HepG2 (cell line): ENCODE measurements at regions not wholly inside any gene's neighbourhood (a gene's known extent, or its start where the extent isn't known, plus 50 kb on each side); places are given as distances from the start of the nearest gene placed in this dataset.

Source experiments
- ATAC-seq: fragments of 200-7000 bp; cut with Tn5 transposase; 3 replicates; pipeline ENCODE4 v1.9.1; 2020; ENCODE audit warnings: mild to moderate bottlenecking, moderate library complexity
- BruUV-seq: library from RNA; stranded (reverse); fragments of 400-500 nt; replicated peaks from 2 replicates; lab custom pipeline; 2021; lab: Mats Ljungman, UMichigan
- CTCF ChIA-PET: fragments of 300-600 bp; formaldehyde crosslinking; extraction: SDS; loops from one replicate; lab custom pipeline; 2021; ENCODE audit warnings: low total read pairs, inconsistent platforms, low intra/inter-chr PET ratio; lab: Yijun Ruan, JAX
- POLR2A ChIA-PET: fragments of 350-600 bp; sonication (Branson Sonifier 250); formaldehyde crosslinking; loops from one replicate; lab custom pipeline; 2020; ENCODE audit warnings: antibody characterized with exemption, inconsistent platforms; lab: Yijun Ruan, JAX
- DNase-seq: peaks from one replicate; pipeline ENCODE4 v3.0.0-alpha.2; 2015; ENCODE audit warnings: low spot score
- FAIRE-seq: peaks from 3 replicates; lab custom pipeline; 2011; peaks lifted over from hg19 to GRCh38; lab: Jason Lieb, UNC
- H2AFZ ChIP-seq: one replicate; pipeline ENCODE4 v1.6.1; 2011; ENCODE audit warnings: low read length, inconsistent platforms
- H3K27ac ChIP-seq: fragments of 300-600 bp; 3 replicates; pipeline ENCODE4 v1.8.0; 2011; ENCODE audit warnings: mixed run types, mild to moderate bottlenecking, mixed read lengths, low read length, inconsistent platforms; ENCODE audit not compliant: insufficient read depth; ENCODE audit errors: extremely low read length
- H3K27me3 ChIP-seq, 2 experiments: fragments of 200-600 bp in 1 of 2; 2 replicates in 1 of 2; 3 replicates in 1 of 2; pipeline versions ENCODE4 v1.6.0 to v1.8.0; 2011; ENCODE audit warnings: low read length in 2 of 2, mild to moderate bottlenecking in 2 of 2, moderate library complexity in 2 of 2, inconsistent platforms in 1 of 2; ENCODE audit not compliant: insufficient read depth in 2 of 2, control insufficient read depth in 1 of 2
- H3K36me3 ChIP-seq, 2 experiments: fragments of 200-600 bp in 1 of 2; replicated peaks in 1 of 2; 2 replicates in 1 of 2; 3 replicates in 1 of 2; pipeline versions ENCODE4 v1.5.1 to v1.8.0; 2011; ENCODE audit warnings: low read length in 2 of 2, inconsistent platforms in 1 of 2; ENCODE audit not compliant: insufficient read depth in 2 of 2, control insufficient read depth in 1 of 2
- H3K4me1 ChIP-seq: 2 replicates; pipeline ENCODE4 v1.5.1; 2012; ENCODE audit warnings: low read length, inconsistent platforms; ENCODE audit not compliant: insufficient read depth
- H3K4me2 ChIP-seq: 2 replicates; pipeline ENCODE4 v1.6.0; 2011; ENCODE audit warnings: low read depth, low read length, inconsistent platforms
- H3K4me3 ChIP-seq, 3 experiments: fragments of 200-600 bp in 1 of 3; sonication (generic), shearing (Covaris generic) in 1 of 3; replicated peaks in 1 of 3; 2 replicates each; pipeline ENCODE4 v1.5.1; 2011 to 2016; ENCODE audit warnings: low read length in 3 of 3, inconsistent platforms in 2 of 3, low read depth in 2 of 3, mild to moderate bottlenecking in 2 of 3, control low read depth in 1 of 3, mixed read lengths in 1 of 3; ENCODE audit not compliant: insufficient read depth in 1 of 3
- H3K79me2 ChIP-seq: one replicate; pipeline ENCODE4 v1.6.1; 2011; ENCODE audit warnings: low read length, inconsistent platforms; ENCODE audit not compliant: insufficient read depth
- H3K9ac ChIP-seq: 2 replicates; pipeline ENCODE4 v1.6.0; 2011; ENCODE audit warnings: mild to moderate bottlenecking, low read depth, low read length, inconsistent platforms; ENCODE audit not compliant: insufficient read depth
- H3K9me3 ChIP-seq: 2 replicates; pipeline ENCODE4 v1.5.1; 2012; ENCODE audit warnings: mild to moderate bottlenecking, low read length
- H4K20me1 ChIP-seq: 2 replicates; pipeline ENCODE4 v1.6.0; 2011; ENCODE audit warnings: inconsistent platforms, mild to moderate bottlenecking, low read length, moderate library complexity; ENCODE audit not compliant: insufficient read depth
- ATRX ChIP-seq: sonication (generic); formaldehyde crosslinking; IDR thresholded peaks from 2 replicates; pipeline ENCODE4 v1.4.0; 2020; ENCODE audit warnings: missing genetic modification reagents, borderline replicate concordance
- GTF3A ChIP-seq: sonication (generic); formaldehyde crosslinking; conservative IDR thresholded peaks from 2 replicates; pipeline ENCODE4 v1.4.0; 2020; ENCODE audit warnings: mild to moderate bottlenecking, missing genetic modification reagents
- KLF9 ChIP-seq: IDR thresholded peaks from 2 replicates; pipeline ENCODE4 v1.6.1; 2016; ENCODE audit warnings: low read depth
- ONECUT2 ChIP-seq: sonication (generic); formaldehyde crosslinking; IDR thresholded peaks from 2 replicates; pipeline ENCODE4 v1.4.0; 2020; ENCODE audit warnings: missing genetic modification reagents
- RBFOX2 ChIP-seq: fragments of 200-400 bp; formaldehyde crosslinking; IDR thresholded peaks from 2 replicates; pipeline ENCODE4 v1.6.1; 2017; ENCODE audit warnings: low read depth, mild to moderate bottlenecking, low read length
- WGBS: methylation state at CpG from one replicate; pipeline ENCODE4 v1.1.6; 2017; ENCODE audit warnings: low lambda C conversion rate; 5-methylcytosine and 5-hydroxymethylcytosine counted together
- in situ Hi-C: cut with HindIII; loops from 2 replicates; pipeline ENCODE4 v1.10.0; 2017; ENCODE audit warnings: low pct_unique_long_range_greater_than_20kb; ENCODE audit not compliant: extremely low pct_ligation_motif_present
- intact Hi-C: fragments of 100-400 bp; cut with micrococcal nuclease; formaldehyde crosslinking; loops from one replicate; pipeline ENCODE4 v1.10.0; 2022; ENCODE audit not compliant: unreplicated experiment

DNA sequence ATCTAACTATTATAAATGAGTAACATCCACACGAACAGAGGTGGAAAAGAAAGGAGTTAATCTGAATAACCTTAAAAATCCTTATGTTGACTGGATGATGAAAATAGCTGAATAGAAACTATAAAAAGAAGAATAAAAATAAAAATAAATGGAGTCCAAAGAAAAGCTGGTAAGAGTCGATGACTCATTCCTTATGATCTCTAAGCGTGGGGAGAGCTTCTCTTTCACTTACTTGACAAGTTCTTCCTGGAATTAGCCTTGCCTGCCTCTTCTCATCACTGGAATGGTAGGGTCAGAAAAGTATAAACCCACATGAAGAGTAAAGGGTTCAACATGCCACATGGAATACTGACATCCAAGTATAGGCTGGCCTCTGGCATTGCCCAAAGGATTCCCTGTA lies 477.0 kb upstream of the RGMB start:
- no peak overlapping the region for H3K4me3 ChIP-seq
- H3K36me3 ChIP-seq: no peaks in the 10 kb centered on the region
- FAIRE-seq (no peak), ATAC-seq (no peak), DNase-seq (no peak)
- 2% methylated on average over 3 of the region's 3 CpGs for WGBS
- H3K9me3 ChIP-seq: no peaks in the 10 kb centered on the region
- CTCF ChIA-PET: no interaction called here
- TF ChIP-seq KLF9 (CRISPR knock-in tag) (no peak), ATRX (CRISPR knock-in tag) (no peak), ONECUT2 (no peak), GTF3A (no peak)
- H3K79me2 ChIP-seq: no peaks in the 10 kb centered on the region
- in situ Hi-C loops (no loop called here), intact Hi-C loops (no loop called here)
- no peaks in the 10 kb centered on the region for H3K27me3 ChIP-seq
- no peak overlapping the region for H3K9ac ChIP-seq
- BruUV-seq: no TSS peak
- no peaks in the 10 kb centered on the region for H3K4me1 ChIP-seq
- H3K27ac ChIP-seq: no peak overlapping the region
- POLR2A ChIA-PET: no interaction called here
- no peak overlapping the region for H3K4me2 ChIP-seq
- H4K20me1 ChIP-seq: no peaks in the 10 kb centered on the region
- no peak overlapping the region for H2AFZ ChIP-seq

DNA sequence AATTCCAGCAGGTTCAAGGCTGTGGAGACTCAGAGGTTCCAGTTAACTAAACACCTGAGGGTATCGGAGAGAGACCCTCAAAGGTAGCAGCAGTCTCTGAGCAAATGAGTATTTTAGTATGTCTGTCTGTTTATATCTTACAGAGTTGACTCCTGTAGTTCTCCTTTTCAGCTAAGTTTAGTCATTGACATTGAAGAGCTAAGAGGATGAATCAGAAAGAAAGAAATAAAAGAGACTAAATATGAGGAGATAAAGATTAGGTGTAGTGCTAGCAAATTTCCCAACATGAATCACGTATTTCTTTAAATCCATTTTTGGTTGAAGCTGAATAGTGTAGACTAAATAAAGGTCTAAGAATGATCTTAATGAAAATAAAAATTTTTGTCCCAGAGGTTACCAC lies 474.0 kb upstream of the RGMB start:
- Histone ChIP-seq H3K27ac (no peak overlapping the region), H3K27me3 (no peaks in the 10 kb centered on the region), H2AFZ (no peak overlapping the region), H3K4me3 (no peak overlapping the region), H4K20me1 (no peaks in the 10 kb centered on the region), H3K79me2 (no peaks in the 10 kb centered on the region), H3K4me1 (no peaks in the 10 kb centered on the region), H3K9ac (no peak overlapping the region), H3K9me3 (no peaks in the 10 kb centered on the region), H3K4me2 (no peak overlapping the region), H3K36me3 (no peaks in the 10 kb centered on the region)
- ATAC-seq (no peak), FAIRE-seq (no peak), DNase-seq (no peak)
- intact Hi-C loops: no loop called here
- WGBS: 31% methylated on average over 2 of the region's 2 CpGs
- TF ChIP-seq RBFOX2: no peak
- BruUV-seq: no TSS peak
- ChIA-PET POLR2A (no interaction called here), CTCF (no interaction called here)
- in situ Hi-C loops: no loop called here
